ENCODE measurements at regions not wholly inside any gene's neighbourhood (a gene's known extent, or its start where the extent isn't known, plus 50 kb on each side); places are given as distances from the start of the nearest gene placed in this dataset.
A peak's percentile ranks its signal among the peaks of the same experiment; 100 is the strongest.

- Histone ChIP-seq H3K4me3 (replicated peaks; ENCODE audit: insufficient read depth, low read length) (no peak overlapping the region), H3K27ac (replicated peaks) (no peak overlapping the region), H3K27me3 (ENCODE audit: insufficient read depth, poor library complexity, severe bottlenecking) (no peaks in the 10 kb centered on the region)
- no peak for TF ChIP-seq POLR2AphosphoS5 (IDR thresholded peaks at IDR 0.05; ENCODE audit: low read depth)
- no peak for TF ChIP-seq SPI1 (IDR thresholded peaks at IDR 0.05; ENCODE audit: borderline replicate concordance, low read depth)
- TF ChIP-seq GABPA (IDR thresholded peaks at IDR 0.05; ENCODE audit: low read depth), result no peak
- TF ChIP-seq REST (IDR thresholded peaks at IDR 0.05; ENCODE audit: insufficient replicate concordance, low read depth), result no peak
- peak; percentile 81 for TF ChIP-seq CTCF (IDR thresholded peaks at IDR 0.05; ENCODE audit: insufficient read depth, low read length)
- DNase-seq (ENCODE audit: low read depth in 1 of 2, low spot score in 1 of 2), result peak; percentile 28 to 65
Observed at GRCh38 chr4:181143250-181143854, 1099.8 kb upstream of the TENM3 start.

- DNase-seq (ENCODE audit: low read depth in 1 of 2, low spot score in 1 of 2), result no peak
- TF ChIP-seq GABPA (IDR thresholded peaks at IDR 0.05; ENCODE audit: low read depth), result no peak
- TF ChIP-seq POLR2AphosphoS5 (IDR thresholded peaks at IDR 0.05; ENCODE audit: low read depth), result no peak
- no peak for TF ChIP-seq CTCF (IDR thresholded peaks at IDR 0.05; ENCODE audit: insufficient read depth, low read length)
- no peak for TF ChIP-seq SPI1 (IDR thresholded peaks at IDR 0.05; ENCODE audit: borderline replicate concordance, low read depth)
- no peak for TF ChIP-seq REST (IDR thresholded peaks at IDR 0.05; ENCODE audit: insufficient replicate concordance, low read depth)
- Histone ChIP-seq H3K27me3 (ENCODE audit: insufficient read depth, poor library complexity, severe bottlenecking) (no peaks in the 10 kb centered on the region), H3K27ac (replicated peaks) (no peak overlapping the region), H3K4me3 (replicated peaks; ENCODE audit: insufficient read depth, low read length) (no peak overlapping the region)
Observed at GRCh38 chr4:181146051-181146450, 1097.2 kb upstream of the TENM3 start.

GRCh38 chr4:181147416-181147951 is 1095.7 kb upstream of the TENM3 start:
- no peak overlapping the region for H3K27ac ChIP-seq (replicated peaks)
- TF ChIP-seq GABPA (IDR thresholded peaks at IDR 0.05; ENCODE audit: low read depth), result no peak
- no peak for TF ChIP-seq SPI1 (IDR thresholded peaks at IDR 0.05; ENCODE audit: borderline replicate concordance, low read depth)
- TF ChIP-seq REST (IDR thresholded peaks at IDR 0.05; ENCODE audit: insufficient replicate concordance, low read depth), result no peak
- TF ChIP-seq POLR2AphosphoS5 (IDR thresholded peaks at IDR 0.05; ENCODE audit: low read depth), result no peak
- no peak for TF ChIP-seq CTCF (IDR thresholded peaks at IDR 0.05; ENCODE audit: insufficient read depth, low read length)
- no peak overlapping the region for H3K4me3 ChIP-seq (replicated peaks; ENCODE audit: insufficient read depth, low read length)
- DNase-seq (ENCODE audit: low read depth in 1 of 2, low spot score in 1 of 2), result no peak
- H3K27me3 ChIP-seq (ENCODE audit: insufficient read depth, poor library complexity, severe bottlenecking), result no peaks in the 10 kb centered on the region

Measured in HL-60 (cell line).